C4-2B (cell line): ENCODE measurements at regions not wholly inside any gene's neighbourhood (a gene's known extent, or its start where the extent isn't known, plus 50 kb on each side); places are given as distances from the start of the nearest gene placed in this dataset.

Source experiments
- H3K27ac ChIP-seq: fragments of 450-650 bp; 2 replicates; pipeline ENCODE4 v1.5.1; 2017
- CTCF ChIP-seq: fragments of 450-650 bp; conservative IDR thresholded peaks from 2 replicates; pipeline ENCODE4 v1.5.1; 2017; ENCODE audit warnings: mild to moderate bottlenecking
- ZFX ChIP-seq: fragments of 450-650 bp; IDR thresholded peaks from 2 replicates; pipeline ENCODE4 v1.6.1; 2017

DNA sequence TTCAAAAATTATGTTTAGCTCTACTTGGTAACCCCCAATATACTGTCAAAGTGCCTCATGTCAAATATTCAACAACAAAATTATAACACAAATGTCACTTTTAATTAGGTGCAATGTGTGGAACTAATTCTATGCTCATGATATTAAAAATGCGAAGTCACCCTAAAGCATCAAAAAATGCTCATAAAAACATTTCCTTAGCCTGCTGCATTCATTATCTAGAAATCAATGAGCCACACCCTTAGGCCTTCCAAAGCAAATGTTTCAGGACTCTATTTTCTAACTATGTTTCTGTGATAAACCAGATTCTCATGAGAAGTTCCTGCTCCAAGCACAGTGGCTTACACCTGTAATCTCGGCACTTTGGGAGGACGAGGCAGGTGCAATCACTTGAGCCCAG, 75.0 kb upstream of the ANK3 start:
- no peak overlapping the region for H3K27ac ChIP-seq
- no peak for TF ChIP-seq ZFX
- TF ChIP-seq CTCF: no peak

DNA sequence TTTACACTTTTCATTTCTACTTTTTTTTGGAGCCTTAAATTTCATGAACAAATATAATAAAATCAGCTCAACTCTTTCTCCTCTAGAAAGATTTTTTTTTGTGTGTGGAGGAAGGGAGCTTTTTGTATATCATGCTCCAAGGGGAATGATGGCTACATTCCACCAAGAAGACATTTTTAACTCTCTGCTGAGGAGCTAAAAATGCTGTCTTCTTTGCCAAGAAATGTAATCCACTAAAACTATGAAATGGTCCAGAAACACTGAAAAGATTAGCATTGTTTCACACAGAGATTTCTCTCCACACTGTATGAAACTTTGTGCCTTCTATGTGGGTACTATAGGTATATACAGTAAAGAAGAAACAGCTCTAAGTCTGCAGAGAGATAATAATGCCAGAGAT, 74.1 kb upstream of the ANK3 start:
- TF ChIP-seq ZFX (no peak), CTCF (no peak)
- H3K27ac ChIP-seq: no peak overlapping the region

DNA sequence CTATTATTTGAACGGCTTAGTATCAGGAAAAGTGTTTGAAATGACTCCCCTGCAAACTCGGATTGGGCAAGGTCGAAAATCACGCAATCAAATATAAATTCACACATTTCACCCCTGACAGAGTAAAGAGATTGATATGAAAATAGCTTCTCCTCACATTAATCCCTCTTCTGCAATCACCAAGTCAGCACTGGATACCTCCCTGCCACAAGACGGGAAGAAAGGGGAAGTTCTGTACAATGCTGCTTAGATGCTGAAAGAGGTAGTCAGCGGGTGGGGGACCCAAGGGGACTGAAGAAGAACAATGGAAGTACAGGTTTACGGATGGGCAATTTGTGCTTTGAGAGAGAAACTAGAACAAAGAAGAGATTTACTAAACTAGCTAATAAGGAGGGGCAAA, 72.0 kb upstream of the ANK3 start:
- no peak overlapping the region for H3K27ac ChIP-seq
- TF ChIP-seq ZFX: no peak
- TF ChIP-seq CTCF: no peak

GRCh38 chr10:60459701-60460457, 70.2 kb upstream of the ANK3 start:
- peak overlapping the region; percentile 36; the same call in 1 of the 2 replicates for H3K27ac ChIP-seq
- no peak for TF ChIP-seq ZFX
- TF ChIP-seq CTCF: no peak

- no peak overlapping the region for H3K27ac ChIP-seq
- TF ChIP-seq ZFX: no peak
- peak; percentile 11; the same call in 1 of the 2 replicates for TF ChIP-seq CTCF
These were observed 66.4 kb upstream of the ANK3 start for GRCh38 chr10:60456053-60456452.

DNA sequence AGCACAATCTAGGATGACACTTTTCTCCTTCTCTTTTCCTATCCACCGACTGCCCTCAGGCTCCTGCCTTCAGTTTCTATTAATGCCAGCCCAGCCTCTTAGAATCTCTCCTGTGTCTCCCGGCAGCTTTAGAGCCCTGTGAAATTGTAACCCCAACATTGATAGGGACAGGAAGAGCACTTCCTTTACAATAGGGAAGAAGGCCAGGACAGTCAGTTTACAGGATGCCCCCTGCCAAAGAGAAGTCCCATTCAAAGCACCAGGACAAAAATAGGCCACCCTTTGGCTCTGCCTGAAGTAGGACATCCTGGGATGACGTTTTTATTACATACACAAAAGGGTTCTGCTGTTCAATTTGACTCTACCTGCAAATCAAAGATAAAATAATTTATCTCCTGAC, 64.7 kb upstream of the ANK3 start:
- TF ChIP-seq CTCF (no peak), ZFX (no peak)

GRCh38 chr10:60453036-60453435, 63.4 kb upstream of the ANK3 start:
- TF ChIP-seq ZFX: no peak
- no peak for TF ChIP-seq CTCF
- no peak overlapping the region for H3K27ac ChIP-seq

More for the DNA sequence above, 64.7 kb upstream of the ANK3 start:
- H3K27ac ChIP-seq: no peak overlapping the region
